ENCODE measurements at regions not wholly inside any gene's neighbourhood (a gene's known extent, or its start where the extent isn't known, plus 50 kb on each side); places are given as distances from the start of the nearest gene placed in this dataset.

DNA sequence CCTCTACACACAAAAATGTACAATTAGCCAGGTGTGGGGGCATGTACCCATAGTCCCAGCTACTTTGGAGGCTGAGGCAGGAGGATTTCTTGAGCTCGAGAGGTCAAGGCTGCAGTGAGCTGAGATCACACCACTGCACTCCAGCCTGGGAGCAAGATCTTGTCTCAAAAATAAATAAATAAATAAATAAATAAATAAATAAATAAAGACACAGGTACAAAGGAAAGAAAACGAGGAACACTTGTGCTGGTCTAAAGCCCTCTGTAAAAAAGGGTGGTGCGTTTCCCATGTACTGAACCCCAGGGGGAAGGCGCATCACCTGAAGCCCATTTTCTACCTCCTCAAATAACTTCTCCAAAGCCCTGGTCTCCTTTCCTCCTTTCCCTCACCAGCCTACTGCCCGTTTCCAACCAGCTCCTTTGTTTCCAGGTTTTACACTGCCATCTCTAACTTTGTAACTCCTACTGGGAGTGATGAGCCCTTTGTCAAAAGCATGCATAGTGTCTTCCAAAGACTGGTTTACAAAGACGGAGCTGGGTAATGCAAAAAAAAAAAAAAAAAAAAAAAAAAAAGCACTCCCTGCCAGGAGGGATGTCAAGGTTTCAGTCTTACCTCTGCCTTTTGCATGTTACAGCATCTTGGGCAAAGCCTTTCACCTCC is 81.5 kb upstream of the SOX4 start (continued):
- TF ChIP-seq ZNF354C (tag by site-specific recombination; IDR thresholded peaks at IDR 0.05; ENCODE audit: borderline replicate concordance, low read depth) (0 out of 2 replicates have a peak, but pooled peaks have one; percentile 67), RBAK (tag by site-specific recombination; IDR thresholded peaks at IDR 0.05) (no peak), ZNF624 (tag by site-specific recombination; IDR thresholded peaks at IDR 0.05) (no peak), ZNF138 (tag by site-specific recombination; IDR thresholded peaks at IDR 0.05; ENCODE audit: borderline replicate concordance) (no peak), OVOL3 (tag by site-specific recombination; IDR thresholded peaks at IDR 0.05) (no peak), REPIN1 (tag by site-specific recombination; IDR thresholded peaks at IDR 0.05; ENCODE audit: low read depth) (no peak), ZBTB1 (tag by site-specific recombination; IDR thresholded peaks at IDR 0.05) (no peak), ZBTB17 (tag by site-specific recombination; IDR thresholded peaks at IDR 0.05) (no peak), ZNF776 (tag by site-specific recombination; IDR thresholded peaks at IDR 0.05; ENCODE audit: borderline replicate concordance) (no peak), ZNF394 (tag by site-specific recombination; IDR thresholded peaks at IDR 0.05; ENCODE audit: borderline replicate concordance) (peak; percentile 82; the same call in 1 of the 2 replicates), ZFP69B (tag by site-specific recombination; IDR thresholded peaks at IDR 0.05) (no peak), ZFHX2 (tag by site-specific recombination; conservative IDR thresholded peaks at IDR 0.05) (no peak), ZNF19 (tag by site-specific recombination; IDR thresholded peaks at IDR 0.05; ENCODE audit: low read depth) (no peak), SETDB1 (IDR thresholded peaks at IDR 0.05; ENCODE audit: insufficient read length, low read length) (no peak), ZNF670 (tag by site-specific recombination; IDR thresholded peaks at IDR 0.05; ENCODE audit: low read depth) (no peak), ZNF311 (tag by site-specific recombination; IDR thresholded peaks at IDR 0.05; ENCODE audit: borderline replicate concordance) (no peak), ZNF202 (tag by site-specific recombination; IDR thresholded peaks at IDR 0.05; ENCODE audit: borderline replicate concordance) (peak; percentile 57; the same call in 1 of the 2 replicates), ZEB2 (tag by site-specific recombination; IDR thresholded peaks at IDR 0.05) (no peak), ZXDB (tag by site-specific recombination; IDR thresholded peaks at IDR 0.05) (no peak), ZNF10 (tag by site-specific recombination; IDR thresholded peaks at IDR 0.05) (no peak), ZNF660 (tag by site-specific recombination; IDR thresholded peaks at IDR 0.05) (no peak), GLI4 (tag by site-specific recombination; IDR thresholded peaks at IDR 0.05) (no peak), ZFP37 (tag by site-specific recombination; IDR thresholded peaks at IDR 0.05) (no peak), BCL11A (tag by site-specific recombination; IDR thresholded peaks at IDR 0.05; ENCODE audit: low read depth) (no peak), KLF7 (tag by site-specific recombination; IDR thresholded peaks at IDR 0.05; ENCODE audit: borderline replicate concordance) (no peak), SP7 (tag by site-specific recombination; IDR thresholded peaks at IDR 0.05) (no peak), ZNF140 (tag by site-specific recombination; IDR thresholded peaks at IDR 0.05) (peak; percentile 72), SP3 (tag by site-specific recombination; IDR thresholded peaks at IDR 0.05) (no peak), KLF1 (tag by site-specific recombination; IDR thresholded peaks at IDR 0.05) (no peak), ZNF501 (tag by site-specific recombination; IDR thresholded peaks at IDR 0.05) (no peak)
- TF ChIP-seq, protein P1, sequence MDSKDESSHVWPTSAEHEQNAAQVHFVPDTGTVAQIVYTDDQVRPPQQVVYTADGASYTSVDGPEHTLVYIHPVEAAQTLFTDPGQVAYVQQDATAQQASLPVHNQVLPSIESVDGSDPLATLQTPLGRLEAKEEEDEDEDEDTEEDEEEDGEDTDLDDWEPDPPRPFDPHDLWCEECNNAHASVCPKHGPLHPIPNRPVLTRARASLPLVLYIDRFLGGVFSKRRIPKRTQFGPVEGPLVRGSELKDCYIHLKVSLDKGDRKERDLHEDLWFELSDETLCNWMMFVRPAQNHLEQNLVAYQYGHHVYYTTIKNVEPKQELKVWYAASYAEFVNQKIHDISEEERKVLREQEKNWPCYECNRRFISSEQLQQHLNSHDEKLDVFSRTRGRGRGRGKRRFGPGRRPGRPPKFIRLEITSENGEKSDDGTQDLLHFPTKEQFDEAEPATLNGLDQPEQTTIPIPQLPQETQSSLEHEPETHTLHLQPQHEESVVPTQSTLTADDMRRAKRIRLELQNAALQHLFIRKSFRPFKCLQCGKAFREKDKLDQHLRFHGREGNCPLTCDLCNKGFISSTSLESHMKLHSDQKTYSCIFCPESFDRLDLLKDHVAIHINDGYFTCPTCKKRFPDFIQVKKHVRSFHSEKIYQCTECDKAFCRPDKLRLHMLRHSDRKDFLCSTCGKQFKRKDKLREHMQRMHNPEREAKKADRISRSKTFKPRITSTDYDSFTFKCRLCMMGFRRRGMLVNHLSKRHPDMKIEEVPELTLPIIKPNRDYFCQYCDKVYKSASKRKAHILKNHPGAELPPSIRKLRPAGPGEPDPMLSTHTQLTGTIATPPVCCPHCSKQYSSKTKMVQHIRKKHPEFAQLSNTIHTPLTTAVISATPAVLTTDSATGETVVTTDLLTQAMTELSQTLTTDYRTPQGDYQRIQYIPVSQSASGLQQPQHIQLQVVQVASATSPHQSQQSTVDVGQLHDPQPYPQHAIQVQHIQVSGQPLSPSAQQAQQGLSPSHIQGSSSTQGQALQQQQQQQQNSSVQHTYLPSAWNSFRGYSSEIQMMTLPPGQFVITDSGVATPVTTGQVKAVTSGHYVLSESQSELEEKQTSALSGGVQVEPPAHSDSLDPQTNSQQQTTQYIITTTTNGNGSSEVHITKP (tag by site-specific recombination; IDR thresholded peaks at IDR 0.05) = no peak
- TF ChIP-seq, protein P2, sequence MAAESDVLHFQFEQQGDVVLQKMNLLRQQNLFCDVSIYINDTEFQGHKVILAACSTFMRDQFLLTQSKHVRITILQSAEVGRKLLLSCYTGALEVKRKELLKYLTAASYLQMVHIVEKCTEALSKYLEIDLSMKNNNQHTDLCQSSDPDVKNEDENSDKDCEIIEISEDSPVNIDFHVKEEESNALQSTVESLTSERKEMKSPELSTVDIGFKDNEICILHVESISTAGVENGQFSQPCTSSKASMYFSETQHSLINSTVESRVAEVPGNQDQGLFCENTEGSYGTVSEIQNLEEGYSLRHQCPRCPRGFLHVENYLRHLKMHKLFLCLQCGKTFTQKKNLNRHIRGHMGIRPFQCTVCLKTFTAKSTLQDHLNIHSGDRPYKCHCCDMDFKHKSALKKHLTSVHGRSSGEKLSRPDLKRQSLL (tag by site-specific recombination; IDR thresholded peaks at IDR 0.05) = no peak
- TF ChIP-seq, protein P3, sequence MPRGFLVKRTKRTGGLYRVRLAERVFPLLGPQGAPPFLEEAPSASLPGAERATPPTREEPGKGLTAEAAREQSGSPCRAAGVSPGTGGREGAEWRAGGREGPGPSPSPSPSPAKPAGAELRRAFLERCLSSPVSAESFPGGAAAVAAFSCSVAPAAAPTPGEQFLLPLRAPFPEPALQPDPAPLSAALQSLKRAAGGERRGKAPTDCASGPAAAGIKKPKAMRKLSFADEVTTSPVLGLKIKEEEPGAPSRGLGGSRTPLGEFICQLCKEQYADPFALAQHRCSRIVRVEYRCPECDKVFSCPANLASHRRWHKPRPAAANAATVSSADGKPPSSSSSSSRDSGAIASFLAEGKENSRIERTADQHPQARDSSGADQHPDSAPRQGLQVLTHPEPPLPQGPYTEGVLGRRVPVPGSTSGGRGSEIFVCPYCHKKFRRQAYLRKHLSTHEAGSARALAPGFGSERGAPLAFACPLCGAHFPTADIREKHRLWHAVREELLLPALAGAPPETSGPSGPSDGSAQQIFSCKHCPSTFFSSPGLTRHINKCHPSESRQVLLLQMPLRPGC (tag by site-specific recombination; IDR thresholded peaks at IDR 0.05) = no peak
- TF ChIP-seq, protein P4, sequence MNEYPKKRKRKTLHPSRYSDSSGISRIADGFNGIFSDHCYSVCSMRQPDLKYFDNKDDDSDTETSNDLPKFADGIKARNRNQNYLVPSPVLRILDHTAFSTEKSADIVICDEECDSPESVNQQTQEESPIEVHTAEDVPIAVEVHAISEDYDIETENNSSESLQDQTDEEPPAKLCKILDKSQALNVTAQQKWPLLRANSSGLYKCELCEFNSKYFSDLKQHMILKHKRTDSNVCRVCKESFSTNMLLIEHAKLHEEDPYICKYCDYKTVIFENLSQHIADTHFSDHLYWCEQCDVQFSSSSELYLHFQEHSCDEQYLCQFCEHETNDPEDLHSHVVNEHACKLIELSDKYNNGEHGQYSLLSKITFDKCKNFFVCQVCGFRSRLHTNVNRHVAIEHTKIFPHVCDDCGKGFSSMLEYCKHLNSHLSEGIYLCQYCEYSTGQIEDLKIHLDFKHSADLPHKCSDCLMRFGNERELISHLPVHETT (tag by site-specific recombination; IDR thresholded peaks at IDR 0.05) = no peak
